Endothelial cell of umbilical vein (primary cell): ENCODE measurements at regions not wholly inside any gene's neighbourhood (a gene's known extent, or its start where the extent isn't known, plus 50 kb on each side); places are given as distances from the start of the nearest gene placed in this dataset.

Source experiments
- BruUV-seq: library from RNA; stranded (reverse); fragments of 400-500 nt; replicated peaks from 2 replicates; lab custom pipeline; 2021; lab: Mats Ljungman, UMichigan
- CTCF ChIA-PET: fragments of 300-600, 350-600 bp; sonication (Branson Sonifier 250); formaldehyde crosslinking; loops from one replicate; lab custom pipeline; 2021; ENCODE audit warnings: antibody characterized with exemption, inconsistent platforms; lab: Charles Lee
- POLR2A ChIA-PET: fragments of 300-600, 350-600 bp; sonication (Branson Sonifier 250); formaldehyde crosslinking; loops from one replicate; lab custom pipeline; 2021; ENCODE audit warnings: antibody characterized with exemption, inconsistent platforms; lab: Charles Lee
- DNase-seq: peaks from one replicate; pipeline ENCODE4 v3.0.0-alpha.2; 2011; ENCODE audit warnings: low read depth, low spot score
- FAIRE-seq: peaks from 2 replicates; lab custom pipeline; 2011; peaks lifted over from hg19 to GRCh38; lab: Jason Lieb, UNC
- H2AFZ ChIP-seq: 2 replicates; pipeline ENCODE4 v1.6.0; 2012; ENCODE audit warnings: low read depth, low read length, control low read depth, inconsistent platforms
- H3K27ac ChIP-seq: 2 replicates; pipeline ENCODE4 v1.5.1; 2011; ENCODE audit warnings: low read depth, mild to moderate bottlenecking, control low read depth, low read length, moderate library complexity; ENCODE audit not compliant: insufficient read depth
- H3K27me3 ChIP-seq, 2 experiments: 2 replicates each; pipeline versions ENCODE4 v1.6.0 to v1.6.1; 2011; ENCODE audit warnings: low read length in 2 of 2, mixed read lengths in 1 of 2; ENCODE audit not compliant: control insufficient read depth in 2 of 2, insufficient read depth in 2 of 2
- H3K36me3 ChIP-seq, 2 experiments: 2 replicates in 1 of 2; 3 replicates in 1 of 2; pipeline ENCODE4 v1.5.1; 2011; ENCODE audit warnings: low read length in 2 of 2, mild to moderate bottlenecking in 1 of 2, moderate library complexity in 1 of 2; ENCODE audit not compliant: control insufficient read depth in 2 of 2, insufficient read depth in 2 of 2; ENCODE audit errors: extremely low read depth in 1 of 2
- H3K4me1 ChIP-seq: 3 replicates; pipeline ENCODE4 v1.5.1; 2011; ENCODE audit warnings: mild to moderate bottlenecking, low read length; ENCODE audit not compliant: control insufficient read depth, insufficient read depth; ENCODE audit errors: extremely low read depth
- H3K4me2 ChIP-seq: 2 replicates; pipeline ENCODE4 v1.6.1; 2011; ENCODE audit warnings: low read length, control low read depth, mixed read lengths; ENCODE audit not compliant: insufficient read depth
- H3K4me3 ChIP-seq, 3 experiments: fragments of 200-600 bp in 1 of 3; sonication (generic), shearing (Covaris generic) in 1 of 3; replicated peaks in 1 of 3; 2 replicates each; pipeline ENCODE4 v1.5.1; 2011 to 2016; ENCODE audit warnings: control low read depth in 3 of 3, low read length in 3 of 3, mild to moderate bottlenecking in 2 of 3, inconsistent platforms in 1 of 3, low read depth in 1 of 3, moderate library complexity in 1 of 3; ENCODE audit not compliant: insufficient read depth in 1 of 3
- H3K79me2 ChIP-seq: 2 replicates; pipeline ENCODE4 v1.6.0; 2012; ENCODE audit warnings: low read length, inconsistent platforms; ENCODE audit not compliant: control insufficient read depth, insufficient read depth
- H3K9ac ChIP-seq: replicated peaks from 2 replicates; pipeline ENCODE3; 2011; ENCODE audit warnings: low read length, control low read depth; ENCODE audit not compliant: insufficient read depth; ENCODE audit errors: extremely low read depth
- H3K9me1 ChIP-seq: replicated peaks from 3 replicates; pipeline ENCODE4 v1.6.0; 2011; ENCODE audit warnings: mild to moderate bottlenecking, low read length; ENCODE audit not compliant: control insufficient read depth, insufficient read depth; ENCODE audit errors: extremely low read depth
- H3K9me3 ChIP-seq: replicated peaks from 2 replicates; pipeline ENCODE4 v1.5.1; 2012; ENCODE audit warnings: low read length, inconsistent platforms; ENCODE audit not compliant: control insufficient read depth, insufficient read depth
- H4K20me1 ChIP-seq: replicated peaks from 2 replicates; pipeline ENCODE3; 2011; ENCODE audit warnings: mild to moderate bottlenecking, low read length; ENCODE audit not compliant: control insufficient read depth, insufficient read depth; ENCODE audit errors: extremely low read depth
- CTCF ChIP-seq, 2 donors: IDR thresholded peaks; 1 replicate in 1 of 2; 2 replicates in 1 of 2; pipeline ENCODE4 v1.5.1; 2011; ENCODE audit warnings: low read length in 2 of 2, mild to moderate bottlenecking in 2 of 2, moderate library complexity in 2 of 2, control low read depth in 1 of 2, inconsistent platforms in 1 of 2, low read depth in 1 of 2; ENCODE audit not compliant: insufficient read depth in 1 of 2; ENCODE audit errors: extremely low read depth in 1 of 2
- EZH2 ChIP-seq: IDR thresholded peaks from 2 replicates; pipeline ENCODE4 v1.6.1; 2012; ENCODE audit warnings: borderline replicate concordance, low read depth, mild to moderate bottlenecking, moderate library complexity, low read length, inconsistent platforms; ENCODE audit not compliant: severe bottlenecking
- FOS ChIP-seq: IDR thresholded peaks from 2 replicates; pipeline ENCODE4 v1.6.1; 2011; ENCODE audit warnings: mild to moderate bottlenecking, low read length, moderate library complexity, borderline replicate concordance; ENCODE audit not compliant: insufficient read depth
- GATA2 ChIP-seq: IDR thresholded peaks from 2 replicates; pipeline ENCODE4 v1.7.0; 2011; ENCODE audit warnings: low read depth, mild to moderate bottlenecking, moderate library complexity, mixed read lengths, low read length; ENCODE audit not compliant: insufficient read length, insufficient read depth
- JUN ChIP-seq: IDR thresholded peaks from 2 replicates; pipeline ENCODE4 v1.6.1; 2011; ENCODE audit warnings: borderline replicate concordance, low read depth; ENCODE audit not compliant: insufficient read length, insufficient read depth
- MAX ChIP-seq: IDR thresholded peaks from 2 replicates; pipeline ENCODE4 v1.6.1; 2011; ENCODE audit not compliant: insufficient read depth, insufficient read length
- MYC ChIP-seq: IDR thresholded peaks from one replicate; pipeline ENCODE4 v1.6.1; 2011; ENCODE audit warnings: mild to moderate bottlenecking, low read depth, low read length
- POLR2A ChIP-seq: IDR thresholded peaks from 2 replicates; pipeline ENCODE4 v1.6.1; 2012; ENCODE audit warnings: low read depth, mild to moderate bottlenecking, control low read depth, low read length
- POLR2AphosphoS5 ChIP-seq: IDR thresholded peaks from 2 replicates; pipeline ENCODE4 v1.6.1; 2012; ENCODE audit warnings: low read depth, mild to moderate bottlenecking, control low read depth, low read length, moderate library complexity; ENCODE audit not compliant: insufficient read depth
- dilution Hi-C: fragments of 300-500 bp; cut with MboI; formaldehyde crosslinking; loops from one replicate; pipeline ENCODE4 v1.15.0; 2019; ENCODE audit warnings: low sequenced_read_pairs; ENCODE audit not compliant: extremely low pct_ligation_motif_present
- intact Hi-C: fragments of 100-400 bp; cut with micrococcal nuclease; formaldehyde crosslinking; loops from one replicate; pipeline ENCODE4 v1.10.0; 2022

DNA sequence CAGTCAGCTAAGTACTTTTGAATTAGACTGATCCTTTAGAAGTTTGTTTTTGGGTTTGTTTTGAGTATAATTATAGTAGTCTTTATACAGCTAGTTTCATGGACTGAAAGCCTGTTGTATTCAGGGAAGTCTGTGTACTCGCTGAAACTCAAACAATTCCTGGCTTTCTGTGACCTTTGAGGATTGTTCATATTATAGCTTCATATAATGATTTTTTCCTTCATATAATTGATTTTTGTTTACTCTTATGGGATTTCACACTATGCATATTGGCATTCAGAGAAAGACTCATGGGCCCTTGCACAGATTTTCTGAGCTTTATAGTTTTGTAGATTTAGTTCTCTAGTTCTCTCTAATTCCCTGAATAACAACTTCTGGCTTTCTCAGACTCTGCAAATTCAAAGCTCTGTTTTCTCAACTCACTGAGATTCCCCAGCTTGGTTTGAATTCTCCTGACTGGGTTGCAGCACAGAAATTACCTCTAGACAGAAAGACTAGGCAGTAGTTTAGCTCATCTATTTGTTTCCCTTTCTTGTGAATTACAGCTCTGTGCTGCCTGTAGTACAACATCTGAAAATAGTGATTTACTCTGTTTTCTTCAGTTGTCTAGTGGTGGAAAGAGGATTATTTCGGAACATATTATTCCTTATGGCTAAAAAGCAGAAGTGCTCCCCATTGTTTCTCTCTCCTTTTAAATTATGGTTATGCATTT is 495.9 kb upstream of the CNTNAP5 start:
- Histone ChIP-seq H3K9ac (no peak overlapping the region), H3K9me3 (peaks cover 3% of the 10 kb centered on the region), H2AFZ (no peak overlapping the region), H3K27ac (no peak overlapping the region), H3K9me1 (no peaks in the 10 kb centered on the region), H3K4me1 (no peaks in the 10 kb centered on the region), H3K36me3 (no peaks in the 10 kb centered on the region), H3K4me3 (no peak overlapping the region), H3K27me3 (no peaks in the 10 kb centered on the region), H3K79me2 (no peaks in the 10 kb centered on the region), H3K4me2 (no peak overlapping the region), H4K20me1 (no peaks in the 10 kb centered on the region)
- FAIRE-seq (no peak), DNase-seq (no peak)
- TF ChIP-seq GATA2 = no peak
- TF ChIP-seq FOS = no peak
- no peak for TF ChIP-seq JUN
- no peak for TF ChIP-seq POLR2AphosphoS5
- TF ChIP-seq POLR2A = no peak
- no peak for TF ChIP-seq CTCF (IDR thresholded peaks at IDR 0.05; ENCODE audit: extremely low read depth in 1 of 2, insufficient read depth in 1 of 2, low read depth in 1 of 2, low read length in 2 of 2)
- TF ChIP-seq MAX = no peak
- no peak for TF ChIP-seq EZH2
- TF ChIP-seq MYC = no peak
- no TSS peak for BruUV-seq
- ChIA-PET POLR2A (no interaction called here), CTCF (no interaction called here)
- dilution Hi-C loops (no loop called here), intact Hi-C loops (no loop called here)
